HCT116 (cell line): ENCODE measurements at regions not wholly inside any gene's neighbourhood (a gene's known extent, or its start where the extent isn't known, plus 50 kb on each side); places are given as distances from the start of the nearest gene placed in this dataset.

Experiments
- ATAC-seq: fragments of 200-7000 bp; cut with Tn5 transposase; 2 replicates; pipeline ENCODE4 v1.9.1; 2020; ENCODE audit warnings: mild to moderate bottlenecking, moderate library complexity
- BruUV-seq: library from RNA; stranded (reverse); fragments of 400-500 nt; replicated peaks from 2 replicates; lab custom pipeline; 2021; lab: Mats Ljungman, UMichigan
- CTCF ChIA-PET: fragments of 300-600 bp; sonication (Branson Sonifier 250); formaldehyde crosslinking; loops from one replicate; lab custom pipeline; 2021; ENCODE audit warnings: antibody characterized with exemption; lab: Charles Lee
- POLR2A ChIA-PET: fragments of 300-600, 350-600 bp; sonication (Branson Sonifier 250); formaldehyde crosslinking; loops from one replicate; lab custom pipeline; 2021; ENCODE audit warnings: antibody characterized with exemption; lab: Charles Lee
- RAD21 ChIA-PET, 2 experiments: fragments of 300-600 bp; sonication (Branson Sonifier 250); formaldehyde crosslinking; loops; one replicate each; lab custom pipeline; 2023; ENCODE audit warnings: low total read pairs in 2 of 2; ENCODE audit not compliant: uncharacterized antibody in 2 of 2, unreplicated experiment in 2 of 2, low non-redundant PET in 1 of 2; lab: Charles Lee
- DNase-seq: peaks from one replicate; pipeline ENCODE4 v3.0.0-alpha.2; 2010; ENCODE audit warnings: low read depth, low spot score
- H2AFZ ChIP-seq: fragments of 200-600 bp; shearing (Covaris generic), sonication (generic); 2 replicates; pipeline ENCODE4 v1.6.1; 2017; ENCODE audit warnings: low read depth, mixed run types, mixed read lengths, antibody characterized with exemption, low read length; ENCODE audit not compliant: poor library complexity, severe bottlenecking
- H3K27ac ChIP-seq: 2 replicates; pipeline ENCODE4 v1.5.1; 2012; ENCODE audit warnings: low read depth, low read length
- H3K27me3 ChIP-seq: fragments of 200-600 bp; sonication (generic); 2 replicates; pipeline ENCODE4 v1.6.1; 2016; ENCODE audit warnings: mixed run types, low read length, mixed read lengths; ENCODE audit not compliant: insufficient read depth
- H3K36me3 ChIP-seq, 2 experiments: fragments of 200-500 bp in 1 of 2; fragments of 200-600 bp in 1 of 2; sonication (Bioruptor generic) in 1 of 2; sonication (generic) in 1 of 2; 2 replicates each; pipeline versions ENCODE4 v1.5.1 to v1.6.1; 2014 to 2016; ENCODE audit warnings: low read length in 2 of 2, inconsistent platforms in 1 of 2, mixed read lengths in 1 of 2, mixed run types in 1 of 2; ENCODE audit not compliant: insufficient read depth in 2 of 2, control insufficient read depth in 1 of 2
- H3K4me1 ChIP-seq, 2 experiments: fragments of 200-600 bp in 1 of 2; sonication (generic) in 1 of 2; 2 replicates each; pipeline versions ENCODE4 v1.5.1 to v1.6.1; 2012 to 2017; ENCODE audit warnings: low read length in 2 of 2, inconsistent platforms in 1 of 2, mild to moderate bottlenecking in 1 of 2, mixed read lengths in 1 of 2, mixed run types in 1 of 2, moderate library complexity in 1 of 2; ENCODE audit not compliant: insufficient read depth in 2 of 2, control insufficient read depth in 1 of 2
- H3K4me2 ChIP-seq: fragments of 200-600 bp; sonication (generic); 2 replicates; pipeline ENCODE4 v1.6.1; 2017; ENCODE audit warnings: mixed run types, low read length, mixed read lengths
- H3K4me3 ChIP-seq, 2 experiments: fragments of 200-600 bp in 1 of 2; sonication (generic) in 1 of 2; replicated peaks in 1 of 2; 2 replicates each; pipeline ENCODE4 v1.5.1; 2011 to 2016; ENCODE audit warnings: low read length in 2 of 2, control low read depth in 1 of 2, low read depth in 1 of 2, mild to moderate bottlenecking in 1 of 2, mixed read lengths in 1 of 2, mixed run types in 1 of 2
- H3K79me2 ChIP-seq: fragments of 200-600 bp; sonication (generic); 2 replicates; pipeline ENCODE4 v1.6.1; 2017; ENCODE audit warnings: mild to moderate bottlenecking, mixed run types, low read length, moderate library complexity, mixed read lengths; ENCODE audit not compliant: insufficient read depth
- H3K9ac ChIP-seq: fragments of 200-600 bp; sonication (generic); 2 replicates; pipeline ENCODE4 v1.6.1; 2016; ENCODE audit warnings: low read length, mixed read lengths
- H3K9me2 ChIP-seq: fragments of 200-600 bp; sonication (generic), shearing (Covaris generic); 2 replicates; pipeline ENCODE4 v1.6.1; 2017; ENCODE audit warnings: mixed run types, mild to moderate bottlenecking, moderate library complexity; ENCODE audit not compliant: insufficient read depth
- H3K9me3 ChIP-seq, 2 experiments: fragments of 200-500 bp in 1 of 2; fragments of 200-600 bp in 1 of 2; sonication (Bioruptor generic) in 1 of 2; sonication (generic) in 1 of 2; 2 replicates each; pipeline ENCODE4 v1.6.1; 2014 to 2017; ENCODE audit warnings: low read length in 2 of 2, mixed read lengths in 2 of 2, inconsistent platforms in 1 of 2, low read depth in 1 of 2, mild to moderate bottlenecking in 1 of 2, mixed run types in 1 of 2, moderate library complexity in 1 of 2; ENCODE audit not compliant: control insufficient read depth in 1 of 2, insufficient read depth in 1 of 2
- H4K20me1 ChIP-seq: fragments of 200-600 bp; sonication (generic), shearing (Covaris generic); 2 replicates; pipeline ENCODE4 v1.6.1; 2017; ENCODE audit warnings: mixed run types, mild to moderate bottlenecking, moderate library complexity; ENCODE audit not compliant: insufficient read depth
- CBX3 ChIP-seq: IDR thresholded peaks from 2 replicates; pipeline ENCODE4 v1.6.1; 2012; ENCODE audit warnings: low read depth
- CEBPB ChIP-seq: IDR thresholded peaks from 2 replicates; pipeline ENCODE4 v1.6.1; 2012; ENCODE audit warnings: low read depth
- ELF1 ChIP-seq: IDR thresholded peaks from 2 replicates; pipeline ENCODE4 v1.6.1; 2012; ENCODE audit warnings: low read depth, borderline replicate concordance
- EZH2 ChIP-seq: fragments of 200-600 bp; sonication (generic); IDR thresholded peaks from 2 replicates; pipeline ENCODE4 v1.6.1; 2017; ENCODE audit warnings: antibody characterized with exemption, mixed run types
- EZH2phosphoT487 ChIP-seq: fragments of 200-600 bp; IDR thresholded peaks from 2 replicates; pipeline ENCODE4 v1.6.1; 2018; ENCODE audit warnings: antibody characterized with exemption, borderline replicate concordance
- FOSL1 ChIP-seq: IDR thresholded peaks from 2 replicates; pipeline ENCODE4 v1.6.1; 2012; ENCODE audit warnings: low read depth
- POLR2A ChIP-seq: IDR thresholded peaks from 2 replicates; pipeline ENCODE4 v1.7.0; 2011; ENCODE audit warnings: borderline replicate concordance; ENCODE audit not compliant: insufficient read depth, insufficient read length; ENCODE audit errors: extremely low read depth
- RAD21 ChIP-seq: IDR thresholded peaks from 2 replicates; pipeline ENCODE4 v1.6.1; 2012; ENCODE audit warnings: low read depth, mild to moderate bottlenecking
- SIN3A ChIP-seq: IDR thresholded peaks from 2 replicates; pipeline ENCODE4 v1.6.1; 2012; ENCODE audit warnings: low read depth
- SP1 ChIP-seq: IDR thresholded peaks from 2 replicates; pipeline ENCODE4 v1.6.1; 2012; ENCODE audit warnings: low read depth
- SRF ChIP-seq: IDR thresholded peaks from 2 replicates; pipeline ENCODE4 v1.6.1; 2012; ENCODE audit warnings: low read depth
- TCF7L2 ChIP-seq: IDR thresholded peaks from 2 replicates; pipeline ENCODE4 v1.7.0; 2011; ENCODE audit warnings: borderline replicate concordance, inconsistent platforms; ENCODE audit not compliant: insufficient read depth, insufficient read length; ENCODE audit errors: extremely low read depth
- YY1 ChIP-seq: IDR thresholded peaks from 2 replicates; pipeline ENCODE4 v1.6.1; 2011; ENCODE audit warnings: low read length, low read depth, moderate library complexity, mild to moderate bottlenecking; ENCODE audit not compliant: insufficient replicate concordance; ENCODE audit errors: extremely low read depth
- ZFX ChIP-seq: fragments of 450-650 bp; IDR thresholded peaks from 2 replicates; pipeline ENCODE4 v1.6.1; 2017
- ZNF274 ChIP-seq: fragments of 200-500 bp; sonication (Bioruptor generic); IDR thresholded peaks from 2 replicates; pipeline ENCODE4 v1.6.1; 2014; ENCODE audit warnings: mild to moderate bottlenecking, low read depth, low read length, inconsistent platforms
- intact Hi-C: fragments of 100-400 bp; cut with micrococcal nuclease; formaldehyde crosslinking; loops from 2 replicates; pipeline ENCODE4 v1.10.0; 2022
- TF ChIP-seq, protein P1 (sequence below): IDR thresholded peaks from 2 replicates; pipeline ENCODE4 v1.6.1; 2011; ENCODE audit warnings: mild to moderate bottlenecking, low read length, moderate library complexity; ENCODE audit not compliant: insufficient replicate concordance; ENCODE audit errors: extremely low read depth
- TF ChIP-seq, protein P2 (sequence below): IDR thresholded peaks from 2 replicates; pipeline ENCODE4 v1.6.1; 2012
- TF ChIP-seq, protein P3 (sequence below), 3 experiments: fragments of 200-600 bp in 1 of 3; sonication (generic) in 1 of 3; IDR thresholded peaks in 2 of 3; conservative IDR thresholded peaks in 1 of 3; 2 replicates each; pipeline ENCODE4 v1.5.1; 2012 to 2017; ENCODE audit warnings: low read depth in 2 of 3, low read length in 2 of 3, antibody characterized with exemption in 1 of 3, borderline replicate concordance in 1 of 3, control low read depth in 1 of 3, mild to moderate bottlenecking in 1 of 3, mixed read lengths in 1 of 3, mixed run types in 1 of 3, moderate library complexity in 1 of 3; ENCODE audit not compliant: insufficient read depth in 1 of 3

DNA sequence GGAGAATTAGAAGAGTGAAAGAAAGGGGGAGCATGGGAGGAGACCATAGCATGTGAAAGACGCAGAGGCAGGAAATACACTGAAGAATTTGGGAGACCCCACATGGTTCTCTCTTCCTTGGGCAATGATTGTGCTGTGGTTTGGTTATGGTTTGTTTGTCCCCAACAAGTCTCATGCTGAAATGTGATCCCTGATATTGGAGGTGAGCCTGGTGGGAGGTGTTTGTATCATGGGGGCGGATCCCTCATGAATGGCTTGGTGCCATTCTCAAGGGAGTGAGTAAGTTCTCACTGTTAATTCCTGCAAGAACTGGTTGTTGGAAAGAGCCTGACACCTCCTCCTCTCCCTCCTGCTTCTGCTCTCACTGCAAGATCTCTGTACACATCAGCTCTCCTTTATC lies 78.6 kb upstream of the RAI2 start:
- no peak for ATAC-seq
- intact Hi-C loops, result loop anchor here (10.0 kb wide), 1 partner anchor 265 kb away; no protein-coding TSS in a partner anchor
- Histone ChIP-seq H2AFZ (no peak overlapping the region), H3K4me3 (no peak overlapping the region), H3K9me2 (no peaks in the 10 kb centered on the region), H4K20me1 (no peaks in the 10 kb centered on the region), H3K36me3 (no peaks in the 10 kb centered on the region), H3K4me1 (no peaks in the 10 kb centered on the region)
- BruUV-seq, result no TSS peak
- DNase-seq, result no peak
- RAD21 ChIA-PET, result no interaction called here
- no peak for TF ChIP-seq TCF7L2
- no peak for TF ChIP-seq SP1
- TF ChIP-seq, protein P1, sequence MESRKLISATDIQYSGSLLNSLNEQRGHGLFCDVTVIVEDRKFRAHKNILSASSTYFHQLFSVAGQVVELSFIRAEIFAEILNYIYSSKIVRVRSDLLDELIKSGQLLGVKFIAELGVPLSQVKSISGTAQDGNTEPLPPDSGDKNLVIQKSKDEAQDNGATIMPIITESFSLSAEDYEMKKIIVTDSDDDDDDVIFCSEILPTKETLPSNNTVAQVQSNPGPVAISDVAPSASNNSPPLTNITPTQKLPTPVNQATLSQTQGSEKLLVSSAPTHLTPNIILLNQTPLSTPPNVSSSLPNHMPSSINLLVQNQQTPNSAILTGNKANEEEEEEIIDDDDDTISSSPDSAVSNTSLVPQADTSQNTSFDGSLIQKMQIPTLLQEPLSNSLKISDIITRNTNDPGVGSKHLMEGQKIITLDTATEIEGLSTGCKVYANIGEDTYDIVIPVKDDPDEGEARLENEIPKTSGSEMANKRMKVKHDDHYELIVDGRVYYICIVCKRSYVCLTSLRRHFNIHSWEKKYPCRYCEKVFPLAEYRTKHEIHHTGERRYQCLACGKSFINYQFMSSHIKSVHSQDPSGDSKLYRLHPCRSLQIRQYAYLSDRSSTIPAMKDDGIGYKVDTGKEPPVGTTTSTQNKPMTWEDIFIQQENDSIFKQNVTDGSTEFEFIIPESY, result no peak
- TF ChIP-seq CBX3, result no peak
- no peak for TF ChIP-seq ZFX
- no peak for TF ChIP-seq POLR2A
- no peak for TF ChIP-seq ELF1
- TF ChIP-seq EZH2, result no peak
- TF ChIP-seq CEBPB, result no peak
- no peak for TF ChIP-seq FOSL1
- TF ChIP-seq YY1, result no peak
- no peak for TF ChIP-seq ZNF274
- TF ChIP-seq SIN3A, result no peak
- TF ChIP-seq EZH2phosphoT487, result no peak
- TF ChIP-seq, protein P2, sequence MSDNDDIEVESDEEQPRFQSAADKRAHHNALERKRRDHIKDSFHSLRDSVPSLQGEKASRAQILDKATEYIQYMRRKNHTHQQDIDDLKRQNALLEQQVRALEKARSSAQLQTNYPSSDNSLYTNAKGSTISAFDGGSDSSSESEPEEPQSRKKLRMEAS, result no peak
- TF ChIP-seq, protein P3, sequence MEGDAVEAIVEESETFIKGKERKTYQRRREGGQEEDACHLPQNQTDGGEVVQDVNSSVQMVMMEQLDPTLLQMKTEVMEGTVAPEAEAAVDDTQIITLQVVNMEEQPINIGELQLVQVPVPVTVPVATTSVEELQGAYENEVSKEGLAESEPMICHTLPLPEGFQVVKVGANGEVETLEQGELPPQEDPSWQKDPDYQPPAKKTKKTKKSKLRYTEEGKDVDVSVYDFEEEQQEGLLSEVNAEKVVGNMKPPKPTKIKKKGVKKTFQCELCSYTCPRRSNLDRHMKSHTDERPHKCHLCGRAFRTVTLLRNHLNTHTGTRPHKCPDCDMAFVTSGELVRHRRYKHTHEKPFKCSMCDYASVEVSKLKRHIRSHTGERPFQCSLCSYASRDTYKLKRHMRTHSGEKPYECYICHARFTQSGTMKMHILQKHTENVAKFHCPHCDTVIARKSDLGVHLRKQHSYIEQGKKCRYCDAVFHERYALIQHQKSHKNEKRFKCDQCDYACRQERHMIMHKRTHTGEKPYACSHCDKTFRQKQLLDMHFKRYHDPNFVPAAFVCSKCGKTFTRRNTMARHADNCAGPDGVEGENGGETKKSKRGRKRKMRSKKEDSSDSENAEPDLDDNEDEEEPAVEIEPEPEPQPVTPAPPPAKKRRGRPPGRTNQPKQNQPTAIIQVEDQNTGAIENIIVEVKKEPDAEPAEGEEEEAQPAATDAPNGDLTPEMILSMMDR (IDR thresholded peaks at IDR 0.05 in 2 of 3, conservative IDR thresholded peaks at IDR 0.05 in 1 of 3; ENCODE audit: borderline replicate concordance in 1 of 3, insufficient read depth in 1 of 3, low read depth in 2 of 3, low read length in 2 of 3), result no peak
- no peak for TF ChIP-seq SRF
- TF ChIP-seq RAD21, result no peak
- TF ChIP-seq, all 23 proteins: peak for 0
- Histone ChIP-seq H3K9ac (no peak overlapping the region), H3K27me3 (no peaks in the 10 kb centered on the region), H3K4me2 (no peak overlapping the region), H3K27ac (no peak overlapping the region), H3K9me3 (no peaks in the 10 kb centered on the region), H3K79me2 (no peaks in the 10 kb centered on the region)
- ChIA-PET POLR2A (no interaction called here), CTCF (no interaction called here)
